T-cell (primary cell): ENCODE measurements at regions not wholly inside any gene's neighbourhood (a gene's known extent, or its start where the extent isn't known, plus 50 kb on each side); places are given as distances from the start of the nearest gene placed in this dataset.

Experiments used
- ATAC-seq, 4 experiments: fragments of 200-7000 bp in 3 of 4; fragments of 150-1000 bp in 1 of 4; cut with Tn5 transposase; replicated peaks in 1 of 4; 1 replicate in 3 of 4; 2 replicates in 1 of 4; pipeline ENCODE4 v1.10.0; 2021; ENCODE audit warnings: moderate library complexity in 3 of 4, mild to moderate bottlenecking in 2 of 4, moderate number of reproducible peaks in 1 of 4
- CTCF ChIA-PET, 2 donors: fragments of 300-600 bp; sonication (Branson Sonifier 250); formaldehyde crosslinking; loops; one replicate each; lab custom pipeline; 2022; ENCODE audit warnings: antibody characterized with exemption in 2 of 2; lab: Charles Lee
- POLR2A ChIA-PET, 2 donors: fragments of 300-600 bp; sonication (Branson Sonifier 250); formaldehyde crosslinking; loops; one replicate each; lab custom pipeline; 2022; ENCODE audit warnings: antibody characterized with exemption in 2 of 2; lab: Charles Lee
- DNase-seq, 35 experiments: peaks; one replicate each; pipeline versions ENCODE4 v3.0.0 to v3.0.0-alpha.2; 2013 to 2023
- H3K27ac ChIP-seq: one replicate; pipeline ENCODE4 v1.5.1; 2013; ENCODE audit warnings: low read length
- H3K27me3 ChIP-seq, 2 experiments: replicated peaks in 1 of 2; 1 replicate in 1 of 2; 2 replicates in 1 of 2; pipeline versions ENCODE4 v1.6.1 to v1.7.0; 2013; ENCODE audit warnings: low read length in 1 of 2, mixed read lengths in 1 of 2; ENCODE audit not compliant: control insufficient read depth in 2 of 2, insufficient read depth in 2 of 2; ENCODE audit errors: extremely low read depth in 1 of 2
- H3K36me3 ChIP-seq, 2 donors: 1 replicate in 1 of 2; 2 replicates in 1 of 2; pipeline versions ENCODE4 v1.6.1 to v1.7.0; 2013; ENCODE audit warnings: low read length in 1 of 2; ENCODE audit not compliant: control insufficient read depth in 2 of 2, insufficient read depth in 1 of 2; ENCODE audit errors: extremely low read depth in 1 of 2
- H3K4me1 ChIP-seq, 2 experiments: 1 replicate in 1 of 2; 2 replicates in 1 of 2; pipeline versions ENCODE4 v1.6.1 to v1.7.0; 2013; ENCODE audit warnings: low read length in 2 of 2, mixed read lengths in 1 of 2; ENCODE audit not compliant: insufficient read depth in 2 of 2, control insufficient read depth in 1 of 2; ENCODE audit errors: extremely low read depth in 1 of 2
- H3K4me3 ChIP-seq, 2 donors: 1 replicate in 1 of 2; 2 replicates in 1 of 2; pipeline versions ENCODE4 v1.5.1 to v1.7.0; 2013; ENCODE audit warnings: mild to moderate bottlenecking in 2 of 2, low read length in 1 of 2, moderate library complexity in 1 of 2; ENCODE audit not compliant: control insufficient read depth in 1 of 2; ENCODE audit errors: extremely low read depth in 1 of 2
- H3K9me3 ChIP-seq: 2 replicates; pipeline ENCODE4 v1.7.0; 2013
- H3K27ac Mint-ChIP-seq, 2 donors: one replicate each; pipeline ENCODE4 v1.8.0; 2020 to 2021; ENCODE audit warnings: mild to moderate bottlenecking in 2 of 2, mixed read lengths in 2 of 2
- H3K27me3 Mint-ChIP-seq, 2 donors: one replicate each; pipeline ENCODE4 v1.8.0; 2021 to 2022; ENCODE audit warnings: mixed read lengths in 2 of 2
- H3K36me3 Mint-ChIP-seq: one replicate; pipeline ENCODE4 v1.8.0; 2021; ENCODE audit warnings: mixed read lengths
- H3K4me1 Mint-ChIP-seq, 3 donors: one replicate each; pipeline ENCODE4 v1.8.0; 2020 to 2022; ENCODE audit warnings: mixed read lengths in 3 of 3, mild to moderate bottlenecking in 1 of 3
- H3K4me3 Mint-ChIP-seq, 3 donors: one replicate each; pipeline ENCODE4 v1.8.0; 2020 to 2022; ENCODE audit warnings: mild to moderate bottlenecking in 3 of 3, mixed read lengths in 3 of 3, moderate library complexity in 3 of 3
- H3K9me3 Mint-ChIP-seq, 3 donors: one replicate each; pipeline ENCODE4 v1.8.0; 2020 to 2022; ENCODE audit warnings: mixed read lengths in 3 of 3
- WGBS: methylation state at CpG from one replicate; pipeline ENCODE4 v1.1.5; 2013; ENCODE audit warnings: missing lambda C conversion rate; ENCODE audit not compliant: insufficient coverage; 5-methylcytosine and 5-hydroxymethylcytosine counted together

GRCh38 chr6:40340957-40341356, 246.2 kb downstream of the LRFN2 start:
- CTCF ChIA-PET = no interaction called here
- H3K27me3 Mint-ChIP-seq = peaks cover 9% of the 10 kb centered on the region in 2 donors
- Histone ChIP-seq H3K27ac (no peak overlapping the region), H3K36me3 (no peaks in the 10 kb centered on the region), H3K4me3 (no peak overlapping the region), H3K27me3 (peaks cover 0 to 23% of the 10 kb centered on the region in 2 experiments), H3K4me1 (peaks cover 0 to 2% of the 10 kb centered on the region in 2 experiments), H3K9me3 (no peaks in the 10 kb centered on the region)
- POLR2A ChIA-PET = no interaction called here
- H3K9me3 Mint-ChIP-seq = no peaks in the 10 kb centered on the region
- H3K36me3 Mint-ChIP-seq = no peaks in the 10 kb centered on the region
- ATAC-seq = no peak
- 25% methylated on average over 1 of the region's 6 CpGs for WGBS
- no peak overlapping the region for H3K27ac Mint-ChIP-seq
- H3K4me3 Mint-ChIP-seq = no peak overlapping the region
- H3K4me1 Mint-ChIP-seq = peaks cover 1 to 11% (median 2%) of the 10 kb centered on the region in 3 donors
- DNase-seq = no peak

DNA sequence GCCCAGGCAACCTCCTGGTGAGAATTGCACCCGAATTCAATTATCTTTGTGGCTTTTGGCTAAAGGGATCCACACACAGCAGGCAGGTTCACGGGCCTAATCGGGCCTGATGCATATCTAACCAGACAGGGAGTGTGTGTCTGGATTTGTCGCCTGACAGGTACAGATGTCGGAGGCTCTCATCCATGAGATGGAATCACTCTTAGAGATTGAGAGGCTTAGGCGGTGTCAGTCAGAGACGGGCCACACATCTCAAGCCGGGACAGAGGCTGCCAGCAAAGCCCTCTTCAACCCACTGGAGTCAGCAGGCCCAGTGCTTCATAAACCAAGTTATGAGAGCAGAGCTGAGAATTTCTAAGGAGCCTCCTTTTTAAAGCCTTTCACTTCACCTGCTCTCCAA, 247.0 kb downstream of the LRFN2 start:
- H3K27ac Mint-ChIP-seq = no peak overlapping the region
- Histone ChIP-seq H3K4me1 (peaks cover 0 to 2% of the 10 kb centered on the region in 2 experiments), H3K4me3 (no peak overlapping the region), H3K9me3 (no peaks in the 10 kb centered on the region), H3K27me3 (peaks cover 0 to 18% of the 10 kb centered on the region in 2 experiments), H3K27ac (no peak overlapping the region), H3K36me3 (no peaks in the 10 kb centered on the region)
- H3K27me3 Mint-ChIP-seq = peaks cover 9 to 12% of the 10 kb centered on the region in 2 donors
- H3K4me3 Mint-ChIP-seq = no peak overlapping the region
- H3K9me3 Mint-ChIP-seq = no peaks in the 10 kb centered on the region
- DNase-seq = no peak
- no peaks in the 10 kb centered on the region for H3K36me3 Mint-ChIP-seq
- H3K4me1 Mint-ChIP-seq = peaks cover 1 to 11% (median 2%) of the 10 kb centered on the region in 3 donors
- 94% methylated on average over 7 of the region's 8 CpGs for WGBS
- ChIA-PET CTCF (no interaction called here), POLR2A (no interaction called here)
- no peak for ATAC-seq

DNA sequence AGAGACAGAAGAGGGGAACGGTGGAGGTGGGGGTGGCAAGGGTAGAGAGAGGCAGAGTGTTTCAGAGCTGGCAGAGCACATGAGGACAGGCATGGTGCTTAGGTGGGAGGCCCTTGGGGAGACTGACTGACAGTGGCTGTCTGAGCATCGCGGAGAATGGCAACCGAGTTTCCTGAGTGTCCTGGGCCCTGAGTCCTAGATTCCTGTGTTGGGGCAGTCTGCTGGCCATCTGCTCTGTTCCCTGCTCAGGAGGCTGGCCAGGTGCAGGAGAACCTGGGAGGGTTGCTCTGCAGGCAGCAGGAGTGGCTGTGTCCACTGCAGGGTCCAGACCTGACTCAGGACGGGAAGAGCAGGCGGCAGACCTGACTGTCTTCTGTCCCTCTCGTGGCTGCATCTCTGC, 248.9 kb downstream of the LRFN2 start:
- H3K4me1 ChIP-seq = peaks cover 0 to 2% of the 10 kb centered on the region in 2 experiments
- 77% methylated on average over 6 of the region's 7 CpGs for WGBS

DNA sequence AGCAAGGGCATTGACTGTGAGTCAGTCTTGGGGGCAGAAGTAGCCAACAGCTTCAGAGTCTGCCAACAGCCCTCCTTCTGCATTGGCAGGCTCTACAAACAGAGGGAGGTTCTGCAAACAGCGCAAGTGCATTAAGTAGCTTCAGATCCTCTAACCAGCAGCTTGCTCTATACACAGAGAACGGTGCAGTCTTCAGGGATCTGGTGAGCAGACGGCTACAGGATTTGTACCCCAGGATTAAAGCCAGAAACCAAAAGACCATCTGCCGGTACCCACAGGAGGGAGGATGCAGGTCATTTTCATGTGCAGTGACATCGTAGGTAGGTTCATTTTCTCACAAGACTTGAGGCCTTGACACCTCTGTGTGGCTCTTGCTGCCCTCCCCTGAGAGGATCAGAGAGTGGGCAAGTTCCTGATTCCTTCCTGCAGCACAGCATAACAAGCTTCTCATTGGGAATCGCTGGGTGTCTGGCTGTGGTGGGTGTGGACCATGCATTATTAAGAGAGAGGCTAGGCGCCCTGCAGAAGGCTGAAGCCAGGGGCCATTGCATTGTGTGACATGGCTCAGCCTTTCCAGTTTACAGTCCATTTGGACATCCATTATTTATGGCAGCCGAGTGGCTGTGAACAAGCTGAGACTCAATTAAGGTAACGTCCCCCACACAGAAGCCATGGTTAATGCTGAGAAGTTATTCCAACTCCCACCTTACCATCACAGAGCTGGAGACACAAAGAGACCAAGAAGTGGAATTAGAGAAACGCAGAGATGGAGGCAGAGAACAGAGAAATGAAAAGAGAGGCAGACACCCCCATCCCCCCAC, 250.0 kb downstream of the LRFN2 start:
- Histone ChIP-seq H3K9me3 (no peaks in the 10 kb centered on the region), H3K27ac (no peak overlapping the region), H3K4me3 (no peak overlapping the region), H3K4me1 (peaks cover 0 to 2% of the 10 kb centered on the region in 2 experiments), H3K36me3 (no peaks in the 10 kb centered on the region), H3K27me3 (peaks cover 0 to 18% of the 10 kb centered on the region in 2 experiments)
- no peak for ATAC-seq
- POLR2A ChIA-PET = no interaction called here
- Mint-ChIP-seq H3K4me3 (no peak overlapping the region), H3K4me1 (peaks cover 1 to 11% (median 2%) of the 10 kb centered on the region in 3 donors), H3K27me3 (peaks cover 9 to 12% of the 10 kb centered on the region in 2 donors), H3K9me3 (no peaks in the 10 kb centered on the region), H3K27ac (no peak overlapping the region), H3K36me3 (no peaks in the 10 kb centered on the region)
- no peak for DNase-seq
- 86% methylated on average over 5 of the region's 10 CpGs for WGBS
- CTCF ChIA-PET = no interaction called here

More for the DNA sequence above, 248.9 kb downstream of the LRFN2 start:
- no peaks in the 10 kb centered on the region for H3K9me3 Mint-ChIP-seq
- ATAC-seq = no peak
- CTCF ChIA-PET = no interaction called here
- H3K36me3 Mint-ChIP-seq = no peaks in the 10 kb centered on the region
- Histone ChIP-seq H3K36me3 (no peaks in the 10 kb centered on the region), H3K27me3 (peaks cover 0 to 18% of the 10 kb centered on the region in 2 experiments), H3K4me3 (no peak overlapping the region), H3K9me3 (no peaks in the 10 kb centered on the region), H3K27ac (no peak overlapping the region)
- no peak overlapping the region for H3K4me3 Mint-ChIP-seq
- peaks cover 9 to 12% of the 10 kb centered on the region in 2 donors for H3K27me3 Mint-ChIP-seq
- H3K4me1 Mint-ChIP-seq = peaks cover 1 to 11% (median 2%) of the 10 kb centered on the region in 3 donors
- POLR2A ChIA-PET = no interaction called here
- no peak for DNase-seq
- H3K27ac Mint-ChIP-seq = no peak overlapping the region

DNA sequence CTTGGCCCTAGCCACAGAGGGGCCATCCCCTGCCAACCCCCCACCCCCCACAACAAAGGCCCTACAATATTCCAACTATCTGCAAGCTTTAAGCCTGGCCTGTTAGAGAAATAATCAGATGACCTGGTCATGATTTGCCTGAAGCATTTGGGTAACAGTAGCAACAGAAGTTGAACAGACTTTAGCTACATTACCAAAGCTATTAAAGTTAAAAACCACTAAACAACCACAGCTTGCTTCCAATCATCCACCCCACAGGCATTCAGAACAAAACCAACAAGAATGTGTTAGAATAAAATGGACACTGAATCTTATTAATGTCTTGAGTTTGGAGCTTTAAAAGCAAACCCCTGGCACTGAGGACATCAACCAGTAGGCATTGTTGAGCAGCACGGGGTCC, 250.9 kb downstream of the LRFN2 start:
- Mint-ChIP-seq H3K27me3 (peaks cover 9 to 12% of the 10 kb centered on the region in 2 donors), H3K4me1 (peaks cover under 1 to 11% (median 1%) of the 10 kb centered on the region in 3 donors), H3K27ac (no peak overlapping the region), H3K9me3 (no peaks in the 10 kb centered on the region), H3K4me3 (no peak overlapping the region), H3K36me3 (no peaks in the 10 kb centered on the region)
- H3K9me3 ChIP-seq = no peaks in the 10 kb centered on the region
- ATAC-seq (no peak), DNase-seq (no peak)
- ChIA-PET POLR2A (no interaction called here), CTCF (no interaction called here)
- peaks cover 0 to 2% of the 10 kb centered on the region in 2 experiments for H3K4me1 ChIP-seq
- no peaks in the 10 kb centered on the region for H3K36me3 ChIP-seq
- H3K27ac ChIP-seq = no peak overlapping the region
- H3K4me3 ChIP-seq = no peak overlapping the region
- WGBS = no CpG with 5 or more reads among the region's 1 CpG
- H3K27me3 ChIP-seq = peaks cover 0 to 18% of the 10 kb centered on the region in 2 experiments

- Mint-ChIP-seq H3K36me3 (no peaks in the 10 kb centered on the region), H3K4me1 (peaks cover 2 to 17% (median 8%) of the 10 kb centered on the region in 3 donors), H3K9me3 (no peaks in the 10 kb centered on the region), H3K27me3 (peaks cover 9 to 13% of the 10 kb centered on the region in 2 donors), H3K4me3 (no peak overlapping the region), H3K27ac (no peak overlapping the region)
- Histone ChIP-seq H3K27me3 (peaks cover 0 to 18% of the 10 kb centered on the region in 2 experiments), H3K27ac (no peak overlapping the region), H3K36me3 (no peaks in the 10 kb centered on the region), H3K9me3 (no peaks in the 10 kb centered on the region), H3K4me3 (no peak overlapping the region), H3K4me1 (no peaks in the 10 kb centered on the region)
- ChIA-PET POLR2A (no interaction called here), CTCF (no interaction called here)
- 64% methylated on average over 2 of the region's 5 CpGs for WGBS
- ATAC-seq (no peak), DNase-seq (no peak)
Observed at GRCh38 chr6:40334496-40335270, 252.5 kb downstream of the LRFN2 start.
